HUDEP-2 (cell line): ENCODE measurements at regions not wholly inside any gene's neighbourhood (a gene's known extent, or its start where the extent isn't known, plus 50 kb on each side); places are given as distances from the start of the nearest gene placed in this dataset.

Source experiments
- DNase-seq, 76 experiments: peaks; one replicate each; lab custom pipeline; 2025; ENCODE audit not compliant: unreplicated experiment in 76 of 76; lab: John Stamatoyannopoulos, UW

DNA sequence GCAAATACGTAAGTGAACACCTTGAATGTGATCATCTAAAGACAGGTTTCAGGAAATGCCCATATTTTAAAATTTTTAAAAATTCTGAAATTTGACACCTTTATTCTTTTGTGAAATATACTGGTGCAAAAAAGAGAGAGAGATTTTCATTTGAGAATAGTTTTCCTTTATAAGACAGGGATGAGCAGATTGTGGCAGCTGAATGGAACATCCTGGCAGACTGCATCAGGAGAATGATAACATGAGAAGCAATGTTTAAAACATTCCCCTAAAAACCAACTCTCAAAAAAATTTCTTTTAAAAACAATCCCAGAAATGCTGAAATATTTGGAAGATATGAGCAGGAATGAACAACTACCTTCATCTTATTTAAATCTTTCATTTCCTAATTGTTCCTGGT is 744.8 kb upstream of the ID2 start:
- no peak for DNase-seq

DNA sequence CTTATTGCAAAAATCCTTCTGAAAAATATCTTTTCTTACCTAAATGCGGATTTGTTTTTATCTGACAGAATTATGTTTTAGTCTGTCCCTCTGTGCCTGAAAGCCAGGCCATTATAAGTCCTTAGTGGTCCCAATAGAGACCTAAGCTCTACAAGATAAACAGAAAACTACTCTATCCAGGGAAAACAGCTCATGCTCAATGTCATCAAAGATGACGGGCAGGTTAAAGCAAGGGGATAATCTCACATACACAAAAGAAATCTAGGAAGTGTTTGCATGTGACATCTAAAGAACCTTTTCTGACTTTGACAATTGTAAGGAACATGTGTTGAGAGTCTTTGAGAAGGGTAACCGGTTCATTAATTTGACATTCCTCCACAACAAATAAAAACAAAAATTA is 741.1 kb upstream of the ID2 start:
- DNase-seq: no peak

DNA sequence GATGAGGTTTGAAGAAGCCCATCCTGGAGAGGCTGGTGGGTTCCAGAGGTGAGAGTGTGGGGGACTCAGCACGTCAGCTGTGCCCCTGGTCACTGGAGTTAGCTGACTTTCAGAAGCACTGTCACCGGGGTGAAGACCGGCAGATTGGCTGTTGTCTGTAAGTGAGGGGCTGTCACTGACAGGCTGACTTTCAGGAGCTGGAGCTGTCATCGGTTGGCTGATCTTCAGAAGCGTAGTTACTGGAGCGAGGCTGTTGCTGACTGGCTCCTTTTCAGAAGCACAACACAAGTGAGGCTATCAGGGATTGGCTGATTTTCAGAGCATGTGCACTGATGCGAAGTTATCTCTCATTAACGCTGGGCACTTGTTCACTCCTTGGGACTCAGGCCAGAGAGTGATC is 738.4 kb upstream of the ID2 start:
- DNase-seq: no peak

DNA sequence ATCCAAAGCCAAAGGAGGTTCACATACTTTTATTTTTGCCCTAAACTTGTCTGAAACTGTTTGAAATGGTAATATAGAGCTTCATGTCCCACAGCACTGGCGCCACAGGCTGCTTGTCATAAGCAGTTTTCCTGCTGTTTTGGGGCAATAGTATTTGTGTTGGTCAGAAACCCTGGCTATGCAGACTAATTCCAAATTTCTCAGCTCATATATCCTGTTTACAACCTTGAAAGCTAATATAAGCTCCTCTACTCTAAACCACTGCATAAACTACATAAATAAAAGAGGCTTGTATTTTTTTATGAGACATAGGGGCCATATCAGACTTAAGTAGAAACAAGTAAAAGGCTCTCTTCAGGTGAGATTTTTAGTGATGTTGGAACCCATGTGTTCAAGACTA is 736.8 kb upstream of the ID2 start:
- no peak for DNase-seq

DNA sequence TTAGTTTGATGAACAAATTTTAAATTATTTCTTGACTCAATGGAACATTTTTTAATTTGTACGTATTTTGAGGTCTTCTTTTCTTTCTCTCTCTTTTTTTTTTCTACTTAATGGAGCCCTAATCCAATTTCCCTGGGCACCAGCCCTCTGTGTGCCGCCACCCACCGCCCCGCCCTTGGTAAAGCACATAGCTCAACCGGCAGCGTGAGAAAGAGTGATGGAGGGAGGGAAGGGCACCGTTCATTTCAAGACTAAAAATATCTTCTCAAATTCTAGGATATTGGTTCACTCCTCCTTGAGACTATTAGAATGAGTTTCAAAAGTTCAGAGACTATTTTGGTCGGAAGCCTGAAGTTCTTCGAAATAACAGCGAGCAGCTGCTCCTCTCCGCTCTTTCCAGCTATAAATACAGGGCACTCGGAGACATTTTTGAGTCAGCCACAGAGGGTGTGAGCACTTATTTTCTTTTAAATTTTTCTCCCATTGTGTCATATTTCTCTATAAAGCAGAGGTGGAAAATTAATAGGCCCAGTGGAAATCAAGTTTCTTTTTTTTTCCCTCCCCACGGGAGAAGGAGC is 731.7 kb upstream of the ID2 start:
- DNase-seq: no peak

DNA sequence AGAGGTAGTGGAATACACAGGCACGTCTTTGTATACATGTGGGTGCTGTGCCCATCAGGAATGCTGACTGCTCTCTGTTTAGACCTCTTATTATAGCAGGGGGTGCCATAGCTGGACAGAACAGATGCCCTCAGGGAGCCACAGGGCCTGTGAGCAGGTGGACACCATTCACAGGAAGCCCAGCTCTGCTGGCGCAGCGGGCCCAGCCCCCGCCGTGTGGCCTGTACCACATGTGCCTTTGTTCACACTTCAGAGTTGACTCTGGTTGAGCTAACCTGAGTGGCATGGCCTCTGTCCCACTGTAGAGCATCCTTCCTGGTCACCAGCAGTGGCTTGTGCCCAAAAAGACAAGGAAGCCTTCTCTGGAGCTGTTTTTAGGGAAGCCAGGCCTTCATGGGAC is 730.9 kb upstream of the ID2 start:
- no peak for DNase-seq

DNA sequence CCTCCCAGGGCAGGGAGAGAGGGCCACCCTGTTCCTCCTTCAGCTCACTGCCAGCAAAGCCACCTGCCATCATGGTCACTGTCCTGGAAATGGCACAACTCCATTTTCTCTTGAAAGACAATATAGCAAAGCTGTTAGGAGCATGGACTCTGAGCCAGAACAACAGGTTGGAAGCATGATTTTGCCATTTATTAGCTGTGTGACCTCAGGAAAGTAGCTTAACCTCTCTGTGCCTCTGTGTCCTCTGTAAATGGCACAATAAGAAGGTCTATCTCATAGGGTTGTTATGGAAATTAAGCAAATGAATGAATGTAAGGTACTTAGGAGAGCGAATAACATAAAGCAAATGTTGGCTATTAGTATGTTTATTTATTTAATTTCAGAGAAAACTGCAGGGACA is 730.4 kb upstream of the ID2 start:
- DNase-seq: no peak

DNA sequence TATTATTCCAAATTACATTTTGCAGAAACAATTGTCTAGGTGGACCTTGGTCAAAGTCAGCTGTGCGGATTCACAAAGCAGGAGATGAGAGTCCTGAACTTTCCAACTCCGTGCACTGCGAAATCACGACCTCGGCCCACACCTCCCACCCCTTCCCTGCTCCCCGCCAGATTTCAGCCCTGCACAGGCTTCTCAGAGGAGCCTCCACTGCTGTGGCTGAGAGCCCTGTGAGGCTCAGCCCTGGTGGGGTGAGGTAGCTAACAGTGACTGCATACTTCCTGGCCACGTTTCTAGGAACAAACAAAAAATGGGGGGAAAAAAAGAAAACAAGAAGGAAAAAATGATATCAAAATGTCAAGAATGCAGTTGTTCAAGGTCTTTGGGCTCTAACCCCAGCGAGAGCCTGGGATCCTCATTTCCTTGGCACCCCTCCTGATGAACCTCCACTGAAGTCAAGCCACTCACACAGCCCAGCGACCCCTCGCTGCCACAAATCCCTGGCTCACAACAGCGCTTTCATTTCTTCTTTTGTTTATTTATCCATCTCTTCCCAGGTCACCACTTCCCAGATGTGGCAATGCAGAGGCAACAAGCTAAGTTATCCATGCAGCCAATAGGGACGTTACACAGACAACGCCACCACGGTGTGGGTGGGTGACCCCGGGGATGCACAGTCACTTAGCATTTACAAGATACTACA is 729.7 kb upstream of the ID2 start:
- no peak for DNase-seq

DNA sequence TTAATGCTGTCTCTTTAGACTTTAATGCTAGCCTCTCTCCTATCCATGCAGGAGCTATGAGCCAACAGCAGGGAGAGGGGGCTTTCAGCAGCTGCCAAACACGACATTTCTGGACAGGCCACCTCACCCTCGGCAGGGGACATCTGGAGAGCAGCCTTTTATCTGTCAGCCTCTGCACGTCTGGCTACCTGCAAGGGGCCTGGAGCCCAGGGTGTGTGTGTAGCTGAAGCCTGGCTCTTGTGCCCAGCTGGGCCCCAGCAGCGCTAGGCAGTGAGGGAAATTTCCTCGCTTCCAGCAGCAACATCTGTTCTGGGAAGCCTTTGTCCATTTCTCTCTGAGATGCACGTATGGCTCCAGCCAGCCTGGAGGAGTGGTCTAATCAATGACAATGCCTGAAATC is 728.7 kb upstream of the ID2 start:
- no peak for DNase-seq

DNA sequence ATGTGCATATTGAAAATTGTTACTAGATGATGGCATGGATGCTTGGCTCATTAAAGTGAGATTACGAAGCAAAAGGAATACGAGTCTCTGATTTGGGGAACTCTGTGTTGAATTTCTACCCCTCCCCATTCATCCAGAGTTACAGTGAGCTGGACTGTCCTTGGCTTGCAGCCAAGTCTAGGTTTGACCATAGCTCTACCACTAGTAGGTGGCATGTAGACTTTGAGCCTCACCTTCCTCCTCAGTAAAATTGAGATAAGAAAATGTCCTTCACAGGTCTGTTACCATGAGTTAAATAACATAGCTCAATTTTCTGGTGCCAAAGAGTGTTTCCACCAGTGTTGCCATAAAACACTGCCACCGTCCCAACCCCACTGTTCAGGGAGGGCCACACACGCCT is 727.6 kb upstream of the ID2 start:
- no peak for DNase-seq

DNA sequence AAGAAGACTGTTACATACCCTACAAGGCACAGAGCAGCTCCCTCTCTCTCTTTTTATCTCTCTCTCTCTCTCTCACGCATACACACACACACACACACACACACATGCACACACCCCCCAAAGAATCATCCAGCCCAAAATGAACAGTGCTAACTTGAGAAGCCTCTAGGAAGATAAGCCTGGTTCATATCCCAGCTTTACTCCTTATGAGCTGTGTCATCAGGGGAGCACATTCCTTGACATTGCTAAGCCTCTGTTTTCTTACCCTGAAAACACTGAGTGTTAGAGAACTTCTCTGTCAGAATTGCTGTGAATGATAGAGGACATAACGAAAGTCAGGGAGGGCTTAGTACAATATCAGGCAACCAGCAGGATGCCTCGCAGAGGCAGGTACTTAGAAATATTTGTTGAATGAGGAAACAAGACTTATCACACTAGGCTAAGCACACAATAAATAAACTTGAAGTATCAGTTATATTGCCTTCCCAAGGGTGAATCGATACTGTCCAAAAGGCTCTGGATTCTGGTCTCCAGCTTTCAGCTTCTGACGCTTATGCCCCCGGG is 725.6 kb upstream of the ID2 start:
- no peak for DNase-seq

DNA sequence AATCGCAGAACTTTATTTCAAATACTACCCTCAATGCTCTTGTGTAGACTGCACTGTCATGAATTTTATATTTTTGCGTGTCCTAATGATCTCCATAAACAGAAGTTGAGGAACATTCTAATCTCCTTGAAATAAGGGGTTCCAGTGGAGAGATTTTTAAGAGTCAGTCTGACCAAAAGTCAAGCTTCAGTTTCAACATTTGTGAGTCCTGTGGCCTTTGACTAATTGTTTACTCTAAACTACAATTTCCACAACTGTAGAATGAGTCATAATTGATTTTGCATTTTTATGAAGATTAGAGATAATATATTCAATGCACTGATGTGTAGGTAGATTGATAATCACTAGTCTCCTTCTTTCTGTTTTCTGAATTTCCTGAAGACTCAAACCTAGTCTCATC is 720.3 kb upstream of the ID2 start:
- no peak for DNase-seq

DNA sequence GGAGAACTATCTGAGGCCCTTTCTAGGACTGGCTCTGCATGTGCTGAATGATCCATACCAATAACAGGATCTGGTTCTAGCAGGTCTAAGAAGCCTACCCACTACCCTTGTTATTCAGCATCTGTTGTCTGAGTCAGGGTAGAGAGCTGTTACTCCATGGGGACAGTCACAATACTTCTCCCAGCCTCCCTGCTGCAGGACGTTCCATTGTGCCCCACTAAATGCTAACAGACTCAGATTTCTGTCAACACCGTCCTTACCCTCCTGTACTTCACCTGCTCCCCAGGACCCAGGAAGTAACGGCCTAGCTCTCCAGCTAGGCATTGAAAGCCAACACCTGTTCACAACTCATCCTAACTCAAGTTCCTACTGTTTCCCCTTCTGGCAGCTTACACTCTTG is 719.7 kb upstream of the ID2 start:
- DNase-seq: no peak

DNA sequence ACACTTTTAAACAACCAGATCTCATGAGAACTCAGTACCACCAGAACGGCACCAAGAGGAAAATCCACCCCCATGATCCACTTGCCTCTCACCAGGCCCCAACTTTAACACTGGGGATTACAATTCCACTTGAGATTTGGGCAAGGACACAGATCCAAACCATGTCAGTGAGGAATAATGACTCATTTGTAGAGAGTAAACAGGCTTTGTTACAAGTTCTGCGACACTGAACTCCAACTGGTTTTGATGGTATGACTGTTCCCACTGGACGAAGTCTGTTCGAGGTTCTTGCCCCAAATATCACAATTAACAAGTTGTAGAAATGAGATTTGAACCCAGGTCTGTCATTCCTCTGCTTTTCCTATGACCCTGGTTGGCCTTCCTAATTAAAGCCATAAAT is 718.1 kb upstream of the ID2 start:
- no peak for DNase-seq

DNA sequence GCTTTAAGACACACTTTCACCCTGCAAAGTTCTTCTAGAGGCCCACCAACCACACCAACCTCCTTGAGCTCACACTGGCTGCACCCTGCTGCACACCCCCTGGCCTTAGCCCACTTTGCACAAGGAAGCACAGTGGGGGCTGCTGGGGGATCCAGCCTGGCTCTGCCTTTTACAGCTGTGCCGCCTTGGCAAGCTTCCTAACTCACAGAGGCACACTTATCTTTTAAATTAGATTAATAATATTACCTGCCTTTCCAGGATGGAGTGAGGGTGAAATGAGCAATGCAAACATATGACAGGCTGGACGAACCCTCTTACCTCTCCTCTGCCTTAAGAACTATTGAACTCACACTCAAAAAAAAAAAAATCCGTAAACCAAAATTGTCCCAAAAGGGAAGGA is 715.8 kb upstream of the ID2 start:
- DNase-seq: no peak

DNA sequence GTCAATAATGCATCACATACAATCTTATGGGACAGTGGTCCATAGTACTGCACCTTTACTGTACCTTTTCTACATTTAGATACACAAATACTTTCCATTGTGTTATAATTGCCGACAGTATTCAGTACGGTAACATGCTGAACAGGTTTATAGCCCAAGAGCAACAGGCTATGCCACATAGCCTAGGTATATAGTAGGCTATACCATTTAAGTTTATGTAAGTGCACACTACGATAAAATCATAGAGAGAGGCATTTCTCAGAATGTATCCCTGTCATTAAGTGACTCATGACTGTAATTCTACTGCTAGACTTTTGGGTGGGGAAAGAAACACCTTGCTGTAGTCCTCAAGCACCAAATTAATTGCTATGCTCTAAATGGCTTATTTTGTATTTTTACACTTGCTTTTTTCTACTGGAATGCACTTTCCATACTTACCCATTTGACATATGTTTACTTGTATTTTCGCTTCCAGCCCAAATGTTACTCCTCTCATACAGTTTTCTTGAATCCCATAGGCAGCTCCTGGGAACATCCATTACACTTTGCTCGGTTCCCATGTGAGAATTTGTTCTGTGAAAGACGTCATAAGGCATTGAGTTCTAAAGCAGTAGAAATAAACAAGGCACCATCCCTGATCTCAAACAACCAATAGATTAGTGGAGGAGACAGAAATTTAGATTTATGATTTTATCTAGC is 714.0 kb upstream of the ID2 start:
- DNase-seq: no peak

DNA sequence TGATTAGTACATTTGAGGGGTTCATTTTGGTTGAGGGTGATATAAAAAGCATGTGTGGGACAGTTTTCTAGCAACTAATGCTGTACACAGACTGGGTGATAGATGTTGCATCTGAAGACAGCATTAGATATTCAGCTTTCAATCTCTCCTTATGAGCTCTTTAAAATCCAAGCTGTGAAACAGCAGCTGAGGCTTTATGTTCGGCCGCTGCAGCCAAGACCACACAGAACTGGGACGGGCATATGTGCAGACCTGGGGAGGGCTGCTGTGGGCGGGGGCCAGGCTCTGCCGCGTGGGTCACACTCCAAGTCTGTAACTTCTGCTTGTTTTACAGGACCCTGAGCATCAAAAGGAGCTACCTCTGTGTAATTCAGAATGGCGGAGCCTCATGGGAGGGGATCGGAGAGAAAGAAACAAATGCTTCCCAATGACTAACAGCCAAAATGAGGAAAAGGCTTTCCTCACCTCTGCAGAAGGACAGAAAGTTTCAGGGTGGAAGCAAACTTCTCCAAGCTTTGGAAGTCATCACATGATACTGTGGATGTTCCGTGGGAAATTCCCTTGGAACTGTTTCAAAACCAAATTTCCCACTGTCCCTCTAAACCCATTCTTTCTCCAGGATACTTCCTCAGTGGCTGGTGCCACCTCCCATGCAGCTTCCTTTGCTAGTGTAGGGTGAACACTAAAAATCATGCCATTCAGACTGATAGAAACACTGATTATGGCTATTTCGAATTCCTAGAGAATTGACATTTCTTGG is 711.9 kb upstream of the ID2 start:
- DNase-seq: no peak

DNA sequence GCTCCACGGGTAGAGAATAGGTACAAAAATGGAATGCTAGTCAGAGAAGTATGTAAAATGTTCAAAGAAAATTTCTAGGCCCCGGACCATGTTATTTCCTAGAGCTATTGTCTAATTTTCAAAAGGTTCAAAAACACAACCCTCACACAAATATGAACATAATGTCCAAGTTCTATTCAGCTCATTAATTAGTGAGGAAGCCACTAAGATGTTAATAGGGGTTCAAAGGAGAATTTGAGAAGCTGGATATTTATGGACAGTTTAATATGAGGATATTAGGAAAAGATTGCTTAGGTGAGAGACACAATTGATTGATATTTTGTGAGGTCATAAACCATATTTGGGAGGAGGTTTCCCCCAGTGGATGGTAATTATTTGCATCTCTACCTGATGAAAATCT is 710.6 kb upstream of the ID2 start:
- DNase-seq: no peak

DNA sequence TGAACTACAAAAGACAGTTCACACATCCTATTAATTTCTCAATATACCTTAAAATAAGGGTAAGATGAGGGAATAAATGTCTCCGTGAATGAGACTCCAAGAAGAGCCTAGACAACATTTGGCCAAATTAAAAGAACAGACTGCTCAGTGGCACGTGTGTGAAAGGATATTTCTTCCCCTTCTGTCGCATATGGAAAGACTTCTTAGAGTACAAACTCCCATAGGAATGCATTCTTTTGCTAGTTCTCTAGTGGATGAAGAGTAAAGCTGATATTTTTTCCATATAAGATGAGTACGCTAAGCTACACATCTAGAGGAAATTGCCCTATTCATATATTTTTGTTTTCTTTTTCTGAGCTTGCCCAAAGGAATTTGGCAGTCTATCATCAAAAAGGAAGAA is 710.0 kb upstream of the ID2 start:
- DNase-seq: no peak

DNA sequence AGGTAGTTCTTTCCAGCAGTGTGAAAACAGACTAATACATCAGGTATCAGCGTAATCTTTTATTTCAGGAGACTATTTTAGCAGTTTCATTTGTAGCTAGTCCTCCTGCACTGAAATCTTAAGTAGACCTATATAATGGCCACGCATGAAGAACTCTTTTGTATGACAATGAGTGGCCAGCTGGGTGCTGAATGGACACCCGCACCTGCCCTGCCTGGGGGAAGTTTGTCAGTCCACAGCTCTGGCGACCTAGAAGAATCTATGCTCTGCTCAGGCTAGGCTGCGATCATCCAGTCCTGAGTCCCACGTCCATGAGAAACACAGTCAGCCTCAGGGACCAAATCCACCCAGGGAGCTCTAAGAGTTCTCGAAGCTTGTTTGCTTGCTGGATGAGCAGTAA is 709.2 kb upstream of the ID2 start:
- no peak for DNase-seq

DNA sequence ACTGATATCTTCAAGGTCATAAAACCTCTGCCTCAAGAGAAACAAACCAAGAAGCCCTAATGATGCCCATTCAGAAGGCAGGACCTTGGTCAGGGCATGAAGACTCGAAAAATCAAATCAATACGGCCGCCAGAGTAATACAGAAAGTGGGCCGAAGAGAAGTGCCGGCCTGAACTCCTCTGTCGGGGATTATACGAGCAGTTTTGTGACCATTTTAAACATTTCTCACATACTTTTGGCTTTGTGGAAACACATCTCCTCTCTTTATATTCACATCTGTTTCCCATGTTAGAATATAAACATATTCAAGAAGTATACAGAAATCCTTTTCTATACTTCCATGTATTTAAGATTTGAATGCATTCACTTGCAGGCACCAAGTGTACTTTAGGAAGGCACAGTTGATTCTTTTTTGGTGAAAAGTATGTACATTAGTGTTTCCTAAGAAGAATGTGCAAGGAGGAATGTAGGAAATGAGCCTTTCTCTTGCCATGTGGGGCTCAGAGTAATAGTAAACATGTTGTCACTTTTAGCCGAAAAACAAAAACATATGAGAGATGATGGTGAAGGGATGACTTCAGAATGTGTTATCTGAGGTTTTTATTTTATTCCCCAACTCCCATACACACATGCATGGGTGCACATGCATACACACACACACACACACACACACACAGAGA is 707.9 kb upstream of the ID2 start:
- DNase-seq: no peak
